T-helper 2 cell (primary cell): ENCODE measurements at regions not wholly inside any gene's neighbourhood (a gene's known extent, or its start where the extent isn't known, plus 50 kb on each side); places are given as distances from the start of the nearest gene placed in this dataset.

Source experiments
- DNase-seq, 5 experiments: peaks; one replicate each; pipeline versions ENCODE4 v3.0.0 to v3.0.0-alpha.2; 2012 to 2022

DNA sequence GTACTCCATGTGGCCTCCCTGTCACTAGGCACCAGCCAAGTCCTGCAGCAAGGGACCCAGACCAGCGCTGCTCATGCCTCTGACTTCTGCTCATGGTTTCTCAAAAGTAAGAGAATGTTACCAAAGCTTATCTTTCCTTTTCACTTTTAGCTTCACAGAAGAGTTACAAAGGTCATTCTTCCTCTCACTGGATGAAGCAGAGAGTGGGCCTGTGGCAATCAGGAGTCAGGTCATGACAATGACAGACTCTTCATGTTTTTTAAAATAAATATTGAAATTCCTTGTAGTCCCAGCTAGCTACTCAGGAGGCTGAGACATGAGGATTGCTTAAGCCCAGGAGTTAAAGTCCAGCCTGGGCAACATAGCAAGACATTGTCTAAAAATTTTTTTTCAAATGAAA, 126.1 kb downstream of the OSR1 start:
- no peak for DNase-seq

DNA sequence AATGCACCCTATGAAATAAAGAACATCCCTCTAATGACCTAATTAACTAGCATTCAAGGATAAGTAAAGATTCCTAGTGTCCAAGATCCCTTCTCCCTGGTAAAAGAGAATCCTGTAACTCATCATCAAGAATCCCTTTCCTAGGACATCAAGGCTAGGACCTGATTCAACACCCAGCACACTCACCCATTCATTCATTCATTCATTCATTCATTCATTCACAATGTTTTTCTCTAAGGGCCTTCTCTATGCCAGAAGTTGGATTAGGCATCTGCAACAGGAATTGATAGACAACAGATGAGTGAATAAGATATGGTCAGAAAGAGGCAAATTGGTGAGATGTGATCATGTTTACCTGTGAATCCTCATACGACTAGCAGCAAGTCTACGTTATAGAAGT, 126.8 kb downstream of the OSR1 start:
- no peak for DNase-seq

GRCh38 chr2:19230626-19231025, 127.8 kb downstream of the OSR1 start:
- no peak for DNase-seq

GRCh38 chr2:19228715-19229114, 129.7 kb downstream of the OSR1 start:
- DNase-seq: no peak

- DNase-seq: no peak
Measured at GRCh38 chr2:19228181-19228593, 130.2 kb downstream of the OSR1 start.

- DNase-seq: no peak
Measured at GRCh38 chr2:19226871-19227270, 131.6 kb downstream of the OSR1 start.

DNA sequence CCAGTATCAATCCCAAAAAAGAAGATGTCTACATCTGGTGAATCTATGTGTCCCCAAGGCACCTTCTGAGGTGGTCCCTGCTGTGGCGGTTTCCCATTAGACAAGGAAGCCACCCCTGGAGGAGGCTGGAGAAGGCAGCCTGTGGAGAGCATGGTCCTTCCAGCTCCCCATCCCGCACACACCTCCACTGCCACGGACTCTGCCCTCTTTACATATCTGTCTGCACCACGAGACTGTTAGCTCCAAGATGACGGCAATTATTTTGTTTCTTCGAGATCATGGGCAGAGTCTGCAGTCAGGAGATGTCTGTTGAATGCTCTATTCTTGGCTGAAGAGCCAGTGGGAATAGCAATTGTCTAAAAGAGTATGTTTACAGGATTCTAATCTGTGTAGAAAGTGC, 132.0 kb downstream of the OSR1 start:
- DNase-seq: no peak

- DNase-seq: no peak
Measured at GRCh38 chr2:19225931-19226330, 132.5 kb downstream of the OSR1 start.

GRCh38 chr2:19225126-19225525, 133.3 kb downstream of the OSR1 start:
- no peak for DNase-seq

DNA sequence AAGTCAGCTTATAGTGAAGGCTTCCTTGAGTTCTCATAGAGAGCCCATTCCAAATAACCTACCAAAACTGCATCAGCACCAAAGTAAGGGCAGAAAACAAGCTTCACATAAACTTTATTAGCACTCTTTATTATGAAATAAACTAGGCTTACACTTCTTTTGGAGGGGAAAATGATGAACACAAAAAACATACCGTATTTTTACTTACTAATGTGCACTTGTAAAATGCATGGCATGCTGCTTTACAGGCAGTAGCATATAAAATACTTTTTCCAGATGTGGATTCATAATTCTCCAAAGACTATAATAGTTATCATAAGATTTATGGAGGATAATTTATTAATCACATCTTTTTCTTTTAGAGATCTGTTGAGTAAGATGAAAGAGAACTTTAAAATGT, 133.9 kb downstream of the OSR1 start:
- DNase-seq: no peak

DNA sequence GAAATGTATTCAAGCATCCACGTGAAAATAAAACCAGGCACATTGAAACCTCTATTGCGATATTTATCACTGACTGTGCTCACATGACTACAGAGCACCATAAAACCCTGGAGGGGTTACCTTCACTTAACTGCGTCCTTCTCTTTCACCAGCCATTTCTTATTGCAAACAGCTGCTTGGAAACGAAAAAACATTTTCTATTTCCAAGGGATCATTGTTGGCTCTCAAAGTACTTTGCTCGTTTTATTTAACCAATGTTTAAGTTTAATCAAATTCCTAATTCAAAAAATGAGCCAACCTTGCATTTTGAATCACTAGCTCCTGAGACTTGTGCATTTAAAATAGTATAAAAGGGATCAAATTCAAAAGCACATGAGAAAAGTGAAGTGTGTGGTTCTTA, 134.4 kb downstream of the OSR1 start:
- no peak for DNase-seq

DNA sequence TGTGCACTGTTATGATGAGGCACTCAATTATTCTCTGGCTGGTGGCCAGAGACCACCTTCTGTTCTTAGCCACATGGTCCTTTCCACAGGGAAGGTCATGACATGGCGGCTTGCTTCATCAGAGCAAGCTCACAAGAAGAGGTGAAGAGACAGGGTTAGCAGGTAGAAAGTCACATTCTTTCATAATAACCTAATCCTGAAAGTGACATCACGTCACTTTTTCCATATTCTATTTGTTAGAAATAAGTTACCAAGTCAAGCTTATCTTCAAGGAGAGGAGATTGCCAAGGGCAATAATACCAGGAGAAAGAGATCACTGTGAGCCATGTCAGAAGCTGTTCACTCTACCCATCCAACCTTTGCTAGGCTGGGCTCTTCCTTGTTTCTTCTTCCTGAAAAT, 139.4 kb downstream of the OSR1 start:
- no peak for DNase-seq

- DNase-seq: no peak
Measured at GRCh38 chr2:19218166-19218565, 140.3 kb downstream of the OSR1 start.

DNA sequence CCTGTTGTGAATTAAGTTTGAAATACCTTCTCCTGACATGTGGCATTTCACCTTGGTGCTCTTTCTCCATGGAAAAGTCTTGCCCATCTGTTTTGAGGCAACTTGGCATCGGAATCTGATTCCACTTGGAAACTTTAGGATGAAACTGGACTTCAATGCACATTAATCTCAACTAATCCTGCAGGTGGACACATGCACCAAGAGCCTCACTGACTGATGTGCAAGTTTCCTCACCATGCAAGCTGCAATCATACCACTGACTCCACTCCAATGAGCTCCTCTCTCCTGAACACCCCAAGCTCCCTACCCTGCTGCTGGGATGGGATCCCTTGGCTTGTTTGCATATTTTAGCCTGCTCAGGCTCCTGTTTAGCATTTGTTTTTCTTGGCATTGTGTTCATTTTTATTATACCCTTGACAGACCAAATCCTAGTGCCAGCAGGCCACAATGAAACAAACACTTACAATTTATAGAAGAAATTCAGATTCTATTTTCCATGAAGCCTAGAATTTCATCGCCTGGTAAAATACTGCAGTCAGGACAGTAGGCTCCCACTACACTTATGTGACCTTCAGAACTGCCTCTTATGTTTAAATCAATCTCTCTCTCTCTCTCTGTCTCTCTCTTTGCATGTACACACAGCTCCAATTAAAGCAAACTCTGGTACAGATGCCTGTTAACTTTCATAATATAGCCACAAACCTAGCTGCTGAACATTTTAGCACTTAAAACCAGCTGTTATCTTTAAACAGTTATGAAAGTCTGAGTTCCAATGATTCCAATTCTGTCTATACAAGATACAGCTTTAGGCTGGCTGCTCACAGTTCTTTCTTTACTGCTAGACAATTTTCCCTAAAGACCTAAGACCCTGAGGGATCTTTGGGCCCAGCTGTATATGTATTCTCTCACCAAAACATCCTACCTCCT, 141.5 kb downstream of the OSR1 start:
- DNase-seq: no peak

DNA sequence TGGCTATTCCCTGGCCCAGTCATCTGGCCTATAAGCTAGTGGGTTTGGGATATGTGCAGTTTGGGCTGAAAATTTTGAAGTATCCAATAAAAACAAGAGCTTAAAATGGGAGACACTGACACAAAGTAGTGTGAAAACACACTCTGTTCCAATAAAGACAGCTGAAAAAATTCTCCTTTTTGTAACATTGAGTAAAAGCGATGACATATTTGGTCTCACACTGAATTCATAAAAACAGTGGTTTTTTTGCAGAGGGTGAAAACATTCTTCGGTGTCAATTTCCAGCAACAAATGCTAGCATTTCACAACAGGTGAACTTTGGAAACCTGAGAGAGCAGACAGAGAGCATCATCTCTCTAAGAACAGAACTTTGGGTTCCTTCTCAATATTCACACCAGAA, 142.2 kb downstream of the OSR1 start:
- no peak for DNase-seq

DNA sequence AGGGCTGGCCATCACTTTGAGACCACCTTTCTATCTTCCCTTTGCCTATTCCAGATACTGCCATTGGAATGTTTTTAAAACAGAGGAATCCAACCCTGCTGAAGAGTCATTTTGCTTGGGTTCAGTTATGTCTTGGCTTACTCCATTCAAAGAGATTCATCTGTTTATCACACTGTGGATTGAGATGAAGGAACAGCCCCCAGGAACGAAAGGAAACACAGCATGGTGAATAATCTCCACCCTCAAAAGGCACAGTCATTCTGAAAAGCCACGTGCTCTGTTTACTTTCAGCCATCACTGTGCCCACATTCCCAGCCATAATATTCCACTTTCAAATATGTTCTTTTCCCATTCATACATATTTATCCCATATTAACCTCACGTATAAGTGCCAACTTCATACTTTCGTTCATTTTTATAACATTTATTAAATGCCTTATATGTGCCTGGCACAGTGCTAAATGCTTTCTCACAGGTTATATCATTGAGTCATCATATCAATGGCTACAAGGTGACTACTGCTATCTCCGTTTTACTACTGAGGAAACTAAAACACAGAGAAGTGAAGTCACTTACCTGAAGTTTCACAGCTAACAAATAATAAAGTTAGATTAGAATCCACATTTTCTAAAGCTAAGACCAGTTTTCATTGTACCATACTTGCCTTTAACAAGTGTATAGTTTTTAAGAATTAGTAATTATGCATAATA, 143.6 kb downstream of the OSR1 start:
- DNase-seq: no peak

- no peak for DNase-seq
Measured at GRCh38 chr2:19209575-19210341, 148.7 kb downstream of the OSR1 start.

DNA sequence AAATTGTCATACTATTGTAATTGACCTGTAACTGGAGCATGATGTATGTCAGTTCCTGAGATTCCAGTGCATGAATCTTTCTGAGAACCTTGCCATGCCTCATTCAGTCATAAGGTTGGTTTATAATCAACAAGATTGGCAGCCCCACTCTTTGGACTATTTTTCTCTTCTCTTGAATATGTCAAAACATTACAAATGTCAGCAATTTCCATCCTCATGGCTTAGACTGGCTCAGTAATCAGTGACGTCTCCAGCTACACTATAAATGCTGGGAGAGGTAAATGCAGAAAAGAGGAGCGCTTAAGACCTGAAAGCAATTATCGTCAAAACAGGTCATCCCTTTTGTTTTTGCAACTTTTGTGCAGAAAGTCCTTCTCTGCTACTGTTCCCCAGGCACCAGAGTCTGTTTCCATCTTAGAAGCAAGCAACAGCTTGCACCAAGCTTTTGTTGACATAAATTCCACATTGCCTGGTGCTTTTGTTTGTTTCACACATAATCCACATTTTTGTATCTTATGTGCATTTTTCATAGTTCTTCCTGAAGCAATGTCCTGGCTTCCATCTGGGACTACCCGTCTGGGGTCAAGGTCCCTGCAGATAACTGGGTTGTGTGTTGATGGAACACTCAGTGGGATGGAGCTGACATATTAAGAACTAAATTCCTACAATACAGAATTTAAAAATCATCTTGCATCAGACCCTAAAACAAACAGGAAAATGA, 149.8 kb downstream of the OSR1 start:
- DNase-seq: no peak

DNA sequence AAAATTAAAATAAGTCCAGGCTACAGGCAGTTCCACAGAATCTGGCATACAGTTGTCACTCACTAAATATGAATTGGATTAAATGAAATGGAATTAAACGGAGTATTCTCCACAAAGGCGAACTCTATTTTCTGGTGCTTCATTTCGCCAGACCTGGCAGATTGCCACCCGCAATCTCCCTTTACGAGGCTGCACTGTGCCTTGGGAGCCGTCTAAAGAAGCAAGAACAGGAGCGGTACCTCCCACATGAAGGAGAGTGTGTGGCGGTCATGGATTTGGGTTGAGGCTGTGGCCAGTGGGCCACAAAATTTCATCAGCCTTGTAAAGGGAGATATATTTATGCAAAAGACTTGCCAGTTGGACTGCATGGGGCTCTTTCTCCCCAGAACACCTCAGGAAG, 151.0 kb downstream of the OSR1 start:
- DNase-seq: no peak

- DNase-seq: no peak
Measured at GRCh38 chr2:19205983-19206533, 152.4 kb downstream of the OSR1 start.

DNA sequence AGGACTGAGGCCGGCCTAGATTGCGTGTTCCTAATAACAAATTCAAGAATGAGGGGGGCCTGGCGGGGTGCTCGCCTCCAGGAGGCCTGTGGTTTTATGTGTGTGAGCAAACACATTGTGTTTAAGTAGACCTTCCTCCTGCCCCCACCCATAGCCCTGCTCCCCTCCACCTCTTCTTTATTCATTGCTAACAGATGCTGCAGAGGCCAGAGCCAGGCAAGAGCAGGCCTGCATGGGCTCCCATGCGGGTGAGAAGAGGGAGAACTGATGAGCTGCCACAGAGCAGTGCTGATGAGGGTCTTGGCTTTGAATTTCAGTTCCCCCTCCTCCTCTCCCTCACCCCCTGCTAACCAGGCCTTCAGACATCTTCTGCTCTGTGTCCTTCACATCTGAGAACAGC, 154.6 kb downstream of the OSR1 start:
- DNase-seq: no peak

- no peak for DNase-seq
Measured at GRCh38 chr2:19201911-19202462, 156.4 kb downstream of the OSR1 start.
